ENCODE measurements at regions not wholly inside any gene's neighbourhood (a gene's known extent, or its start where the extent isn't known, plus 50 kb on each side); places are given as distances from the start of the nearest gene placed in this dataset.
A peak's percentile ranks its signal among the peaks of the same experiment; 100 is the strongest.

GRCh38 chr1:55468142-55468795 is 253.1 kb upstream of the USP24 start:
- Histone ChIP-seq H3K9me3 (0 out of 3 replicates have a peak, but pooled peaks cover 2% of the 10 kb centered on the region), H3K4me2 (no peak overlapping the region), H3K4me1 (peaks cover 12% of the 10 kb centered on the region), H3K4me3 (no peak overlapping the region), H3K27ac (peak overlapping the region in 1 of 2 experiments; percentile 57; a peak in 3 of 6 replicates)
- CTCF ChIA-PET: interaction anchor here (1.6 kb wide), 1 partner anchor 17 kb away, joined by 3 read pairs; no protein-coding TSS in a partner anchor
- DNase-seq (ENCODE audit: low read depth in 1 of 2, low spot score in 1 of 2): no peak
- POLR2A ChIA-PET: no interaction called here
- WGBS (ENCODE audit: missing lambda C conversion rate): 90% methylated on average over 7 of the region's 7 CpGs
- no peak for FAIRE-seq
- TF ChIP-seq FOSL2 (IDR thresholded peaks at IDR 0.05) (no peak), FOSL2 (CRISPR knock-in tag; IDR thresholded peaks at IDR 0.05) (no peak), EP300 (IDR thresholded peaks at IDR 0.05) (no peak)
- no peak for ATAC-seq

- no peak for ATAC-seq
- FAIRE-seq: no peak
- POLR2A ChIA-PET: no interaction called here
- 0 out of 6 replicates have a peak overlapping the region, but pooled peaks of 1 of the 2 experiments have one; percentile 11 for H3K27ac ChIP-seq
- WGBS (ENCODE audit: missing lambda C conversion rate): 100% methylated on average over 2 of the region's 2 CpGs
- no peak overlapping the region for H3K4me3 ChIP-seq
- CTCF ChIA-PET: interaction anchor here (1.4 to 1.6 kb wide), 2 partner anchors 16 to 20 kb away, joined by 3 read pairs; no protein-coding TSS in a partner anchor
- no peak overlapping the region for H3K4me2 ChIP-seq
- H3K4me1 ChIP-seq: no peaks in the 10 kb centered on the region
- no peaks in the 10 kb centered on the region for H3K9me3 ChIP-seq
- TF ChIP-seq E2F6 (IDR thresholded peaks at IDR 0.05; ENCODE audit: borderline replicate concordance, low read depth) (no peak), CBX2 (IDR thresholded peaks at IDR 0.05; ENCODE audit: borderline replicate concordance, low read depth) (no peak), ZFP36 (IDR thresholded peaks at IDR 0.05; ENCODE audit: borderline replicate concordance, partially characterized antibody) (no peak), SMC3 (IDR thresholded peaks at IDR 0.05) (no peak), HMGXB4 (CRISPR knock-in tag; IDR thresholded peaks at IDR 0.05; ENCODE audit: borderline replicate concordance) (no peak)
- no peak for DNase-seq (ENCODE audit: low read depth in 1 of 2, low spot score in 1 of 2)
These were observed 251.8 kb upstream of the USP24 start for GRCh38 chr1:55466921-55467320.

- no peaks in the 10 kb centered on the region for H3K4me1 ChIP-seq
- H3K4me3 ChIP-seq: no peak overlapping the region
- H3K9me3 ChIP-seq: no peaks in the 10 kb centered on the region
- TF ChIP-seq MAX (IDR thresholded peaks at IDR 0.05): no peak
- TF ChIP-seq POLR2AphosphoS2 (conservative IDR thresholded peaks at IDR 0.05; ENCODE audit: low read length): no peak
- no peak for TF ChIP-seq CTCF (IDR thresholded peaks at IDR 0.05)
- no peak for TF ChIP-seq RCOR1 (IDR thresholded peaks at IDR 0.05; ENCODE audit: low read depth, low read length)
- FAIRE-seq (no peak), DNase-seq (ENCODE audit: low read depth in 1 of 2, low spot score in 1 of 2) (no peak), ATAC-seq (no peak)
- peak overlapping the region in 1 of 2 experiments; percentile 11; a peak in 2 of 6 replicates for H3K27ac ChIP-seq
- POLR2A ChIA-PET: no interaction called here
- no peak overlapping the region for H3K4me2 ChIP-seq
- CTCF ChIA-PET: interaction anchor here (1.4 kb wide), 1 partner anchor 21 kb away, joined by 3 read pairs; no protein-coding TSS in a partner anchor
- 68% methylated on average over 1 of the region's 1 CpG for WGBS (ENCODE audit: missing lambda C conversion rate)
These were observed 251.2 kb upstream of the USP24 start for GRCh38 chr1:55466373-55466772.

GRCh38 chr1:55464550-55464949 is 249.4 kb upstream of the USP24 start:
- ATAC-seq (no peak), FAIRE-seq (no peak), DNase-seq (ENCODE audit: low read depth in 1 of 2, low spot score in 1 of 2) (no peak)
- ChIA-PET POLR2A (no interaction called here), CTCF (interaction anchor here (1.2 to 1.7 kb wide), 3 partner anchors 16 to 59 kb away, joined by 3 to 4 read pairs (median 3); no protein-coding TSS in a partner anchor)
- Histone ChIP-seq H3K4me3 (no peak overlapping the region), H3K27ac (peak overlapping the region in 1 of 2 experiments; percentile 52; a peak in 2 of 6 replicates), H3K4me1 (no peaks in the 10 kb centered on the region), H3K4me2 (no peak overlapping the region), H3K9me3 (no peaks in the 10 kb centered on the region)
- no peak for TF ChIP-seq TP53 (CRISPR knock-in tag; IDR thresholded peaks at IDR 0.05)
- TF ChIP-seq BCL3 (IDR thresholded peaks at IDR 0.05): no peak
- TF ChIP-seq HOXB5 (CRISPR knock-in tag; IDR thresholded peaks at IDR 0.05): no peak
- TF ChIP-seq JUN (IDR thresholded peaks at IDR 0.05): no peak
- WGBS (ENCODE audit: missing lambda C conversion rate): 100% methylated on average over 1 of the region's 1 CpG
